GM06990 (cell line): ENCODE measurements at regions not wholly inside any gene's neighbourhood (a gene's known extent, or its start where the extent isn't known, plus 50 kb on each side); places are given as distances from the start of the nearest gene placed in this dataset.

Source experiments
- DNase-seq: peaks from one replicate; pipeline ENCODE4 v3.0.0-alpha.2; 2011; ENCODE audit not compliant: insufficient read length; ENCODE audit errors: extremely low read depth
- H3K27me3 ChIP-seq: replicated peaks from 2 replicates; pipeline ENCODE4 v1.6.0; 2011; ENCODE audit warnings: low read length; ENCODE audit not compliant: control insufficient read depth, insufficient read depth
- H3K36me3 ChIP-seq: 2 replicates; pipeline ENCODE4 v1.5.1; 2011; ENCODE audit warnings: low read length; ENCODE audit not compliant: control insufficient read depth, insufficient read depth
- H3K4me3 ChIP-seq: replicated peaks from 2 replicates; pipeline ENCODE4 v1.5.1; 2011; ENCODE audit warnings: low read depth, mild to moderate bottlenecking, control low read depth, low read length
- TF ChIP-seq, protein P1 (sequence below): IDR thresholded peaks from 2 replicates; pipeline ENCODE4 v1.5.1; 2011; ENCODE audit warnings: low read length, control low read depth, mild to moderate bottlenecking, inconsistent platforms; ENCODE audit not compliant: insufficient read depth, poor library complexity, severe bottlenecking

- no peak for DNase-seq
- H3K36me3 ChIP-seq, result no peaks in the 10 kb centered on the region
- H3K4me3 ChIP-seq, result no peak overlapping the region
- TF ChIP-seq, protein P1, sequence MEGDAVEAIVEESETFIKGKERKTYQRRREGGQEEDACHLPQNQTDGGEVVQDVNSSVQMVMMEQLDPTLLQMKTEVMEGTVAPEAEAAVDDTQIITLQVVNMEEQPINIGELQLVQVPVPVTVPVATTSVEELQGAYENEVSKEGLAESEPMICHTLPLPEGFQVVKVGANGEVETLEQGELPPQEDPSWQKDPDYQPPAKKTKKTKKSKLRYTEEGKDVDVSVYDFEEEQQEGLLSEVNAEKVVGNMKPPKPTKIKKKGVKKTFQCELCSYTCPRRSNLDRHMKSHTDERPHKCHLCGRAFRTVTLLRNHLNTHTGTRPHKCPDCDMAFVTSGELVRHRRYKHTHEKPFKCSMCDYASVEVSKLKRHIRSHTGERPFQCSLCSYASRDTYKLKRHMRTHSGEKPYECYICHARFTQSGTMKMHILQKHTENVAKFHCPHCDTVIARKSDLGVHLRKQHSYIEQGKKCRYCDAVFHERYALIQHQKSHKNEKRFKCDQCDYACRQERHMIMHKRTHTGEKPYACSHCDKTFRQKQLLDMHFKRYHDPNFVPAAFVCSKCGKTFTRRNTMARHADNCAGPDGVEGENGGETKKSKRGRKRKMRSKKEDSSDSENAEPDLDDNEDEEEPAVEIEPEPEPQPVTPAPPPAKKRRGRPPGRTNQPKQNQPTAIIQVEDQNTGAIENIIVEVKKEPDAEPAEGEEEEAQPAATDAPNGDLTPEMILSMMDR, result no peak
- H3K27me3 ChIP-seq, result peaks cover 2% of the 10 kb centered on the region
Measured at GRCh38 chr18:10215446-10215845, 239.0 kb upstream of the APCDD1 start.

- TF ChIP-seq, protein P1, result no peak
- Histone ChIP-seq H3K36me3 (no peaks in the 10 kb centered on the region), H3K27me3 (peaks cover 2% of the 10 kb centered on the region), H3K4me3 (no peak overlapping the region)
- DNase-seq, result no peak
Measured at GRCh38 chr18:10216791-10217190, 237.6 kb upstream of the APCDD1 start.

DNA sequence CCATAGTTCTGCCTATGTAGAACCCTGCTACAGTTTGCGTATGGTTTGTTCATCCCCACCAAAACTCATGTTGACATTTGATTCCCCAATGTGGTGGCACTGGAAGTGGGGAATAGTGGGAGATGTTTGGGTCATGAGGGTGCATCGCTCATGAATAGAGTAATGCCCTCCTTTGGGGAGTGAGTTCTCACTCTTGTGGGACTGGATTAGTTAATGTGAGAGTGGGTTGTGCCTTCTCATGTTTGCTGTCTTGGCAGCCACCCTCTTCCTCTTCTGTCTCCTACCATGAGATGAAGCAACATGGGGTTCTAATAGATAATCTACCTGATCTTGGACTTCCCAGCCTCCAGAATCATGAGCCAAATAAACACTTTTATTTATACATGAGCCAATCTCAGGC, 237.2 kb upstream of the APCDD1 start:
- DNase-seq, result no peak
- TF ChIP-seq, protein P1, result no peak
- H3K27me3 ChIP-seq, result peaks cover 2% of the 10 kb centered on the region
- no peak overlapping the region for H3K4me3 ChIP-seq
- no peaks in the 10 kb centered on the region for H3K36me3 ChIP-seq

GRCh38 chr18:10225300-10225699, 229.1 kb upstream of the APCDD1 start:
- no peak for DNase-seq
- TF ChIP-seq, protein P1, result no peak
- H3K36me3 ChIP-seq, result no peaks in the 10 kb centered on the region
- no peak overlapping the region for H3K4me3 ChIP-seq
- no peaks in the 10 kb centered on the region for H3K27me3 ChIP-seq

- H3K36me3 ChIP-seq, result no peaks in the 10 kb centered on the region
- TF ChIP-seq, protein P1, result no peak
- DNase-seq, result no peak
- H3K4me3 ChIP-seq, result no peak overlapping the region
- no peaks in the 10 kb centered on the region for H3K27me3 ChIP-seq
Measured at GRCh38 chr18:10226971-10227370, 227.5 kb upstream of the APCDD1 start.

- Histone ChIP-seq H3K36me3 (no peaks in the 10 kb centered on the region), H3K27me3 (no peaks in the 10 kb centered on the region), H3K4me3 (no peak overlapping the region)
- TF ChIP-seq, protein P1, result no peak
- no peak for DNase-seq
Measured at GRCh38 chr18:10228326-10228725, 226.1 kb upstream of the APCDD1 start.
